8988T (cell line): ENCODE measurements at regions not wholly inside any gene's neighbourhood (a gene's known extent, or its start where the extent isn't known, plus 50 kb on each side); places are given as distances from the start of the nearest gene placed in this dataset.

Source experiments
- DNase-seq: peaks from one replicate; pipeline ENCODE4 v3.0.0; 2011

- DNase-seq = no peak
Observed at GRCh38 chr14:42665083-42665482, 1058.4 kb downstream of the LRFN5 start.

DNA sequence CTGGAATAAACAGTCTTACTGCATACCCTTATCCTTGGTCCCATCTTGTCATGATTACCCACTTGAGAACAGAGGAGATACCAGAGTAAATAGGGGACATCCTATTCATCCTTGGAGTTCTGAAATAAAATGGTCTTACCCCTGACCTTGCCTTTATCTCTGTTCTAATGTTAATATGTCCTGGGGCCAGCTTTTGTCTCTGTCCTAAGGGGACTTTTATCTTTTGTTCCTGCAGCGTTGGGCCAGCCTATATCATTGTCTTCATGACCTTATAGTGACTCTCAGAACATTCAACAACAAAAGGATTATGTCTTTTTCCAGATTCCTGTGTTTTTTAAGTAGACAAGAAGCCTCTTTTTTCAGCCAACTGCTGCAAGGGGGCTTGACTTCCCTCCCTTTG, 1057.5 kb downstream of the LRFN5 start:
- DNase-seq = no peak

- DNase-seq = no peak
Observed at GRCh38 chr14:42654707-42655106, 1048.0 kb downstream of the LRFN5 start.

DNA sequence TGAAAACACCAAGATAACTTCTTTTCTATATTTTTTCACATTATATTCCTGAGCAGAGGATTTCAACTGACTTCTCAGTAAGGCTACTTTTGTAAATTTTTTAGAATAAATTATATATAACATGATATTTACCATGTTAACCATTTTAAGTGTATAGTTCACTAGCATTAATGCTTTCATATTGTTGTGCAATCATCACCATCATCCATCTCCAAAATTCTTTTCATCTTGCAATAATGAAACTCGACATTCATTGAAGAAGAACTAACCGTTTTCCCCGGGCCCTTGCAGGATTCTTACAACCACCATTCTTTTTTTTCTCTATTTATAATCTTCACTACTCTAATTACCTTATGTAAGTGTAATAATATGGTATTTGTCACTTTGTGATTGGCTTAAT, 1036.1 kb downstream of the LRFN5 start:
- no peak for DNase-seq

DNA sequence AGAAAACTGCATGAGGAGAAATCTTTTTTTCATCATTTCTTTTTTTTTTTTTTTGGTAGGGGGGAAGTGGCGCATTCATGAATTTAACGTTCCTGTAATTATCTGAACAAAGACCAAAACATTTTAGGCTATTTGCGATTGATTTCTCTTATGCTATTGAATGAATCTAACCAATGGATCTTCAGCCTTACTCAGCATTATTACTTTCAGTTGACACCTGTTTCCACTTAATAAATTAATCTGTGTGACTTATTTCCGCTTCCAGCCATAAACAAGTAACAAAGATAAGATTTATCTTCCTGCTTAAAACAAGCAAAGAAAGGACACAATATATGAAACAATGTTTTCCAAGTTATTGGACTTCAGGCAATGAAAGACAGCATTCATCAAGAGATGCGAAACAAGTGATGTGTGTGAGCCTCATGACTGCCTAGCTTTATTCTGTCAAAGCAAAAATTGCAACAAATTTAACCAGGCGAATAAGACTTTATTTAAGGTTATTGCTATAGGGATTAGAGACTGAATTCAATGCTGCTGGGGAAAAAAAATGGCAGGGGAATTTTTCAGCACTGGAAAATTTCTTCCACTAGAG, 1026.9 kb downstream of the LRFN5 start:
- DNase-seq = no peak

DNA sequence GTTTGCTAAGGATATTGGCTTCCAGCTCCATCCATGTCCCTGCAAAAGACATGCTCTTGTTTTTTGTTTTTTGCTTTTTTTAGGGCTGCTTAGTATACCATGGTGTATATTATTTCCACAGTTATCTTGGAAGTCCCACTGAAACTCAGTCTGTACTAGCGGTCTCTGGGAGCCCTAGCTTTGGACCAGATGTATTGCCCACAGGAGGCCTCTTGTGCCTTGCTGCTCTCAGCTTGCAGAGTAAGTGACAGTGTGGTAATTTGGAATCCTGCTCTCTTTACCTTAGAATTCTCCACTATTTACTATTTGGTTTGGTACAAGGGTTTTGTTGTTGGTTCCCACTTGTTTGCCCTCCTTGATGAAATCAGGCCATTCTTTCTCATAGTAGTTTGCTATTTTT, 1022.9 kb downstream of the LRFN5 start:
- no peak for DNase-seq

GRCh38 chr14:42628602-42629001, 1021.9 kb downstream of the LRFN5 start:
- DNase-seq = no peak

DNA sequence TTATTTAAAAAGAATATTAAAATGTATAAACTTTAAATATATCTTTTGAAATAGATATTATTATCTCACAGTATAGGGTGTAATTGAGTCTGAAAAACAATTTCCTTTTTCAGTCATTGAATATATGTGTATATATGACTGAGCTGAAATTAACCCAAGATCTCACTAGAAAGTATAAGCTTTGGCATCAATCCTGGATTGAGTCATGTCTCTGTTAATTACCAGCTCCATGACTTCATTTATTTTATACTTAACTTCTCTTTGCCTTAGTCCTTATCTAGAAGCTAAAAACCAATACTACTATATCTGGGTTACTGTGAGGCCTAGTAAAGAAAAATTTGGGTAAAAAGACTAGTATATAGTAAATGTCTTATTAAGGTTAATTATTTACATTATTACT, 1020.3 kb downstream of the LRFN5 start:
- no peak for DNase-seq

DNA sequence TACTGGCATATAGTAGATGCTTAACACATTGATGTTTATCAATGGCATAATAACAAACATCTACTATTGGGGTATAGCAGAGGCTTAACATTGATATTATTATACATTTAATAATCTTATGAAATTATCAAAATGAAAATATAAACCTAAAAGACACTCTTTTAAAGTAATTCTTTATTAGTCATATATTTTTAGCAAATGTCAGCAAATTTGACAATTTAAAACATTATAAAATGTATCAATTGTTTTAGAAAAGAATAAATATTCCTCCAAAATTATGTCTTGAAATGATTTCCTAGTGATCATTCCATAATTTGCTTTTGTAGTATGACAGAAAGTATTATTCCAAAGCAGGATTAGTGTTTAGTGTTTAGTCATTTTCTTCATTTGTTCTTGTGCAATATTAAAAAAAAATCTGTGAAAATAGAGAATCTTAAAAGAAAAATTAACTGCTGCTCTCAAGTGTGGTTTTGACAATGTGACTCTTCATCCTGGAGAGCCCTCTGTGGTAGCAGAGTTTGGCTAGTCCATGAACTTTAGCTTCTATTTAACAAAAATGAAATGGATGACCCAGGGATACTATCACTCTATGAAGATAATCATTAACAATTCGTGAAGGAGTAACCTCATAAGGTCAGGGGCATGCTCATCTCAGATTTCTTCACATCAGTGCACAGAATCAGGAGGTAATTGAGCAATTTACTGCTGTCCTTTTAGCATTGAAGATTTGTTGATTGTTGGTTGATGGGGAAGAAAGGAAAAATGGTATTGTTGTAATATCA, 1018.5 kb downstream of the LRFN5 start:
- DNase-seq = no peak

DNA sequence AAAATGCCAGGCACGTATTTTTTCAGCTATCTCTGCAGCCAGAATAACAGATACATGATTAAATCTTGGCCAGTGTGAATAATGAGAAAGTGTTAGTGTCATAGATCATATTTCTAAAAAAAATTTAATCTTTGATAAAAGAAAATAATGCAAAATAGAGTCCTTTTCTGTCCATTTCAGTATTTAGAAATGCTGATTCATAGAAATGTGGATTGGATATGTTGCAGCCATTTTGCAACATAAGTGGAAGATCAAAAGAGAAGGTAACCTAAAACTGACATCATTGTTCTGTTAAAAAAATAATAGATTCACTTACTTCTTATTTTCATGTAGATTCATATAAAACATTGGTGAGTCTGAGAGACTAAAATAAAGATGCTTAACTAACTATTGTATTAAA, 1010.3 kb downstream of the LRFN5 start:
- DNase-seq = no peak

- no peak for DNase-seq
Observed at GRCh38 chr14:42606839-42607238, 1000.2 kb downstream of the LRFN5 start.

- no peak for DNase-seq
Observed at GRCh38 chr14:42602336-42602845, 995.7 kb downstream of the LRFN5 start.

- DNase-seq = no peak
Observed at GRCh38 chr14:42572032-42572431, 965.4 kb downstream of the LRFN5 start.

GRCh38 chr14:42569227-42569626, 962.6 kb downstream of the LRFN5 start:
- DNase-seq = no peak

DNA sequence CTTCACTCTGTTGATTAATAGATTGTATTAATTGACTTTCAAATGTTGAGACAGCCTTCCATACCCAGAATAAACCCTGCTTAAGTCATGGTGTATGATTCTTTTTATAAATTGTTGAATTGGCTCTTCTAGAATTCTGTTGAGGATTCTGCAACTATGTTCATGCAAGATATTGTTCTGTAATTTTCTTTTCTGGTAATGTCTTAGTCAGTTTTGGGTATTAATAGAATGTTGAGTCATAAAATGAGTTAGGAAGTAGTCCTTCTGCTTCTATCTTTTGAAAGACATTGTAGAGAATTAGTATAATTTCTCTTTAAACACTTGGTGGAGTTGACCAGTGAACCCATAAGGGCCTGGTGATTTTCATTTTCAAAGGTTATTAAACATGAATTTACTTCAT, 958.9 kb downstream of the LRFN5 start:
- no peak for DNase-seq

- DNase-seq = no peak
Observed at GRCh38 chr14:42563313-42563712, 956.6 kb downstream of the LRFN5 start.

DNA sequence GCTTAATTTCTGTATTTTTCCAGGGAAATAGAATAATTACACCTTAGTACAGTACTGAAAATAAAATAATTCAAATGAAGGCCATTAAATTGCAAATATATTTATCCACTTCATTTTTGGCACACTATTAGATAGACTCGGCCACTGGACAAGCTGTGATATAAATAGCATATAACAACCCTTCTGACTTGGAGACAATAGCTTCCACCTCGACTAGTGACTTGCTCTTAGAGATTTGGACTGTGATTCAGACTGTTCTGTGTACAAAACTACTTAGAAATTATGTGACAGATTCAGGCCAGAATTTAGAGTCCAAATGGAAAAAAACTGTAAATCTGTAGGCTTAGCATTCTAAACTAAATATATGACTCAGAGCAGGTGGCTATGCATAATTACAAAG, 949.9 kb downstream of the LRFN5 start:
- no peak for DNase-seq

GRCh38 chr14:42555365-42555764, 948.7 kb downstream of the LRFN5 start:
- DNase-seq = no peak

DNA sequence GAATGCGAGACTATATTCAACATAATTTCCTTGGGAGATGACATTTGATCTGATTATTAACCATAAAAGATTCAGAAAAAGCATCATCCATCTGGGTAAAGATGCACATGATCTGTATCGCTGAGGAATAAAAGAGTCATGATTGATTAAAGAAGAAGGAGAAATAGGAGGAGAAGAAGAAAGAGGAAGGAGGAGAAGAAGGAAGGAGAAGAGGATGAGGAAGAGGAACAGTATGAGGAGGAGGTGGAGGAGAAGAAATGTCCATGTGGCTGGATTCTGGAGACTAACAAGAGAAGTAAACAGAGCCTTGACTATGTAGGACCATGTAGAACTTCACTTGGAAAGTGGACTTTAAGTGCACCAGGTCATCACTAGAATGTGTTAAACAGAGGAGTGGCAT, 947.4 kb downstream of the LRFN5 start:
- DNase-seq = no peak

DNA sequence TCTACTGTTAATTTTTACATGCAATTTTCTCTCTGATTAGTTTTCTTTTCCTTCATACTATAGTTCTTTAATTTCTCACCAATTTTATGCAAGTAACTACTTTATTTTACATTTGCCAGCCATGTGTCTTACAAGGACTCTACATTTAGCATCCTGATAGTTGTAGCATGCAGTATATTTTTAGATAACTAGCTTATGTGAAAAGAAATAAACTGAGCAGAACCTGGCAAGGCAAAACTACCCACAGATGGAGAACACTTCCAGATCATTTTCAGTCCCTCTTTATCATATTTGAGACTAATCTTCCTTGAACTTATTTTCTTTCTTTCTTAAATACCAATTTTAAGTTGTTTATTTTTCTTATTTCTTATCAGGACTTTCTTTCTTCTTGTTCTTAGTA, 943.6 kb downstream of the LRFN5 start:
- no peak for DNase-seq

DNA sequence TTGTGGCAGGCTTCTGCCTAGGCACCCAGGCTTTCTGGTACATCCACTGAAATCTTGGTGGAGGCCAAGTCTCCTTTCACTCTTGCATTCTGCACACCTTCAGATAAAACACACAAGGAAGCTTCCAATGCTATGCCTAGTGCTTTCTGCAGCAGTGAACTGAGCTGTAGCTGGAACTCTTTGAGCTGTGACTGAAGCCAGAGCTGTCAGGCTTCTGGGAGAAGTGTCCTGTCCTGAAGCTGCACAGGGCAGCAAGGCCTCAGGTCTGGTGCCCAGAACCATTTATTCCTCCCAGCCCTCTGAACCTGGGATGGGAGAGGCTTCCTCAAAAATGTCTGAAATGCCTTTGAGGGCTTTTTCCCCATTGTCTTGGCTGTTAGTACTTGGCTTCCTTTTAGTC, 941.7 kb downstream of the LRFN5 start:
- no peak for DNase-seq

DNA sequence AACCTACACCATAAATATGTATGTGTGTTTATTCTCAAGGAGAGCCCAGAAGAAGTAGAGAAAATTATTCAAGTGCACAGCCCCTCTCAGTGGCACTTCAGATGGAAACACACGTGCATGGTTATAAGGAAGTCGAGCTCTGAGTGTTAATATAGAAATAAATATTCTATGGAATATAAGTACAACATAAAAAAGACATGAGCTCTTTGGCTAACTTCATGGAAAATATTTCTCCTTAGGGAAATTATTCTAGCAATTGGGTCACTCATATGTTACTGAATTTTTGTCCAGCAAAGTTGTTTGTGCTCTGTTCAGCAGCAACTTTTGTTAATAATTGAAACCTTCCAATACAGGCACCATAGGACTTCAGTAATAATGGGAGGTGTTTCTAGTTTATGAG, 939.0 kb downstream of the LRFN5 start:
- DNase-seq = no peak

DNA sequence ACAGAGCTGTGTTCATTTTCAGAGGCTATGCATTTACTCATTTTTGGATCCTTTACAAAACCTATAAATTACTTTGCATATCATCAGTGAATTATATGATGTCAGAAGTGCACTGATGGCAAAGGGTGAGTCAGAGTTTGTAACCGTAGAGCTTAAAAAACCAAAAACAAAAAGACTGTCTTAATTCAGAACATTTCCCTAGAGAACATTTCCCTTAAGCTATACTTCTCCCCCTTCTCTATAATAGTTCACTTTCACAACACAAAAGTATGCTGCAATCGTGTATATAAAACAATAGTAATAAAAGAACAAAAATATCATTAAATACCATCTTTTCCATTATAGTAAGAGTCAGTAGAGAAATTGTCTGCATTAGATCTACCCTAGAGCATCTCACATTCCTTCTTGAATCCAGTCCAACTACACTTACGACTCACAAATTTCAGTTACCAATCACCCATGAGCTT, 934.9 kb downstream of the LRFN5 start:
- no peak for DNase-seq

- no peak for DNase-seq
Observed at GRCh38 chr14:42535397-42535796, 928.7 kb downstream of the LRFN5 start.

GRCh38 chr14:42533476-42533875, 926.8 kb downstream of the LRFN5 start:
- DNase-seq = no peak
